Liver (tissue), 8 donors: ENCODE measurements at regions not wholly inside any gene's neighbourhood (a gene's known extent, or its start where the extent isn't known, plus 50 kb on each side); places are given as distances from the start of the nearest gene placed in this dataset.
A peak's percentile ranks its signal among the peaks of the same experiment; 100 is the strongest.

Experiments
- DNase-seq: peaks from one replicate; pipeline ENCODE4 v3.0.0-alpha.2; 2017; ENCODE audit warnings: low spot score
- H3K27ac ChIP-seq, 2 donors: one replicate each; pipeline ENCODE4 v1.7.0; 2013; ENCODE audit warnings: inconsistent platforms in 2 of 2, low read length in 2 of 2, control low read depth in 1 of 2, low read depth in 1 of 2, mild to moderate bottlenecking in 1 of 2
- H3K27me3 ChIP-seq, 4 donors: one replicate each; pipeline versions ENCODE4 v1.6.1 to v1.7.0; 2013; ENCODE audit warnings: low read length in 3 of 4, inconsistent platforms in 1 of 4, mild to moderate bottlenecking in 1 of 4, moderate library complexity in 1 of 4; ENCODE audit not compliant: control insufficient read depth in 4 of 4, insufficient read depth in 4 of 4
- H3K36me3 ChIP-seq, 4 donors: one replicate each; pipeline versions ENCODE4 v1.6.1 to v1.7.0; 2013; ENCODE audit warnings: low read length in 3 of 4, mild to moderate bottlenecking in 3 of 4, low read depth in 1 of 4, moderate library complexity in 1 of 4; ENCODE audit not compliant: control insufficient read depth in 4 of 4, insufficient read depth in 3 of 4
- H3K4me1 ChIP-seq, 4 donors: one replicate each; pipeline versions ENCODE4 v1.6.1 to v1.7.0; 2013; ENCODE audit warnings: low read length in 3 of 4, mild to moderate bottlenecking in 3 of 4, moderate library complexity in 1 of 4; ENCODE audit not compliant: control insufficient read depth in 4 of 4, insufficient read depth in 4 of 4
- H3K4me3 ChIP-seq, 3 donors: one replicate each; pipeline versions ENCODE4 v1.6.1 to v1.7.0; 2013; ENCODE audit warnings: low read length in 3 of 3, control low read depth in 1 of 3, low read depth in 1 of 3, mild to moderate bottlenecking in 1 of 3
- H3K9ac ChIP-seq, 2 donors: one replicate each; pipeline ENCODE4 v1.7.0; 2013; ENCODE audit warnings: low read length in 2 of 2, mild to moderate bottlenecking in 2 of 2, moderate library complexity in 2 of 2, control low read depth in 1 of 2, low read depth in 1 of 2
- H3K9me3 ChIP-seq, 4 donors: one replicate each; pipeline versions ENCODE4 v1.6.1 to v1.7.0; 2013; ENCODE audit warnings: low read length in 3 of 4; ENCODE audit not compliant: control insufficient read depth in 4 of 4
- ATF3 ChIP-seq: IDR thresholded peaks from 2 replicates; pipeline ENCODE4 v1.6.1; 2016; ENCODE audit warnings: antibody characterized with exemption
- EGR1 ChIP-seq, 2 donors: IDR thresholded peaks; 2 replicates each; pipeline ENCODE4 v1.6.1; 2016 to 2018; ENCODE audit warnings: antibody characterized with exemption in 2 of 2, low read depth in 2 of 2
- FOXA1 ChIP-seq: IDR thresholded peaks from 2 replicates; pipeline ENCODE4 v1.6.1; 2016; ENCODE audit warnings: antibody characterized with exemption
- FOXA2 ChIP-seq: IDR thresholded peaks from 2 replicates; pipeline ENCODE4 v1.6.1; 2016; ENCODE audit warnings: antibody characterized with exemption
- GABPA ChIP-seq, 2 donors: IDR thresholded peaks in 1 of 2; conservative IDR thresholded peaks in 1 of 2; 2 replicates each; pipeline ENCODE4 v1.6.1; 2016; ENCODE audit warnings: antibody characterized with exemption in 2 of 2, mild to moderate bottlenecking in 1 of 2, moderate library complexity in 1 of 2
- HNF4A ChIP-seq, 2 donors: conservative IDR thresholded peaks; 2 replicates each; pipeline ENCODE4 v1.6.1; 2016; ENCODE audit warnings: antibody characterized with exemption in 2 of 2, mild to moderate bottlenecking in 2 of 2
- HNF4G ChIP-seq: IDR thresholded peaks from 2 replicates; pipeline ENCODE4 v1.6.1; 2016; ENCODE audit warnings: antibody characterized with exemption
- JUND ChIP-seq, 2 donors: IDR thresholded peaks; 2 replicates each; pipeline ENCODE4 v1.6.1; 2016; ENCODE audit warnings: antibody characterized with exemption in 2 of 2
- NR2F2 ChIP-seq: IDR thresholded peaks from 2 replicates; pipeline ENCODE4 v1.6.1; 2016; ENCODE audit warnings: antibody characterized with exemption
- RAD21 ChIP-seq, 2 donors: IDR thresholded peaks; 2 replicates each; pipeline ENCODE4 v1.6.1; 2016; ENCODE audit warnings: antibody characterized with exemption in 2 of 2, mild to moderate bottlenecking in 2 of 2
- RXRA ChIP-seq, 2 donors: IDR thresholded peaks; 2 replicates each; pipeline ENCODE4 v1.6.1; 2017 to 2018; ENCODE audit warnings: antibody characterized with exemption in 2 of 2, mild to moderate bottlenecking in 1 of 2
- SP1 ChIP-seq: IDR thresholded peaks from 2 replicates; pipeline ENCODE4 v1.6.1; 2018; ENCODE audit warnings: antibody characterized with exemption, mild to moderate bottlenecking
- TAF1 ChIP-seq: conservative IDR thresholded peaks from 2 replicates; pipeline ENCODE4 v1.6.1; 2016; ENCODE audit warnings: antibody characterized with exemption, mild to moderate bottlenecking
- YY1 ChIP-seq: IDR thresholded peaks from 2 replicates; pipeline ENCODE4 v1.6.1; 2016; ENCODE audit warnings: antibody characterized with exemption, mild to moderate bottlenecking
- WGBS: extraction: QIAGEN DNeasy Blood & Tissue Kit; methylation state at CpG from one replicate; pipeline ENCODE4 v1.1.7; 2013; 5-methylcytosine and 5-hydroxymethylcytosine counted together
- TF ChIP-seq, protein P1 (sequence below): IDR thresholded peaks from 2 replicates; pipeline ENCODE4 v1.6.1; 2016; ENCODE audit warnings: antibody characterized with exemption, mild to moderate bottlenecking
- TF ChIP-seq, protein P2 (sequence below): IDR thresholded peaks from 2 replicates; pipeline ENCODE4 v1.6.1; 2016; ENCODE audit warnings: antibody characterized with exemption
- TF ChIP-seq, protein P3 (sequence below): IDR thresholded peaks from 2 replicates; pipeline ENCODE4 v1.6.1; 2016; ENCODE audit warnings: antibody characterized with exemption
- TF ChIP-seq, protein P4 (sequence below): fragments of 150-350 bp; IDR thresholded peaks from 2 replicates; pipeline ENCODE4 v1.5.1; 2017; ENCODE audit warnings: improper control_type of control experiment, low read depth, low read length; ENCODE audit not compliant: missing input control
- donor health status: healthy.
- donor health status: healthy.
- donor health status: healthy.
- donor health status: healthy.
- donor health status: healthy.

GRCh38 chr15:59739557-59740186, 50.6 kb upstream of the BNIP2 start:
- Histone ChIP-seq H3K27ac (peak overlapping the region; percentile 90 to 92), H3K4me3 (no peak overlapping the region), H3K4me1 (peaks cover 0 to 37% (median 29%) of the 10 kb centered on the region in 4 donors), H3K36me3 (no peaks in the 10 kb centered on the region), H3K9ac (peak overlapping the region in 1 of 2 donors; percentile 88), H3K27me3 (no peaks in the 10 kb centered on the region), H3K9me3 (no peaks in the 10 kb centered on the region)
- TF ChIP-seq FOXA2 (peak; percentile 88), EGR1 (IDR thresholded peaks at IDR 0.05; ENCODE audit: low read depth in 2 of 2) (peak in 1 of 2 donors; percentile 87), HNF4A (conservative IDR thresholded peaks at IDR 0.05) (peak; percentile 100), HNF4G (peak; percentile 100), RXRA (IDR thresholded peaks at IDR 0.05) (peak; percentile 99), RAD21 (IDR thresholded peaks at IDR 0.05) (peak; percentile 74 to 76), SP1 (peak; percentile 100), JUND (IDR thresholded peaks at IDR 0.05) (peak; percentile 91 to 94), FOXA1 (peak; percentile 83), TAF1 (no peak), GABPA (IDR thresholded peaks at IDR 0.05 in 1 of 2, conservative IDR thresholded peaks at IDR 0.05 in 1 of 2) (peak; percentile 51 to 81), ATF3 (peak; percentile 83), YY1 (peak; percentile 86), NR2F2 (no peak)
- TF ChIP-seq, protein P1, sequence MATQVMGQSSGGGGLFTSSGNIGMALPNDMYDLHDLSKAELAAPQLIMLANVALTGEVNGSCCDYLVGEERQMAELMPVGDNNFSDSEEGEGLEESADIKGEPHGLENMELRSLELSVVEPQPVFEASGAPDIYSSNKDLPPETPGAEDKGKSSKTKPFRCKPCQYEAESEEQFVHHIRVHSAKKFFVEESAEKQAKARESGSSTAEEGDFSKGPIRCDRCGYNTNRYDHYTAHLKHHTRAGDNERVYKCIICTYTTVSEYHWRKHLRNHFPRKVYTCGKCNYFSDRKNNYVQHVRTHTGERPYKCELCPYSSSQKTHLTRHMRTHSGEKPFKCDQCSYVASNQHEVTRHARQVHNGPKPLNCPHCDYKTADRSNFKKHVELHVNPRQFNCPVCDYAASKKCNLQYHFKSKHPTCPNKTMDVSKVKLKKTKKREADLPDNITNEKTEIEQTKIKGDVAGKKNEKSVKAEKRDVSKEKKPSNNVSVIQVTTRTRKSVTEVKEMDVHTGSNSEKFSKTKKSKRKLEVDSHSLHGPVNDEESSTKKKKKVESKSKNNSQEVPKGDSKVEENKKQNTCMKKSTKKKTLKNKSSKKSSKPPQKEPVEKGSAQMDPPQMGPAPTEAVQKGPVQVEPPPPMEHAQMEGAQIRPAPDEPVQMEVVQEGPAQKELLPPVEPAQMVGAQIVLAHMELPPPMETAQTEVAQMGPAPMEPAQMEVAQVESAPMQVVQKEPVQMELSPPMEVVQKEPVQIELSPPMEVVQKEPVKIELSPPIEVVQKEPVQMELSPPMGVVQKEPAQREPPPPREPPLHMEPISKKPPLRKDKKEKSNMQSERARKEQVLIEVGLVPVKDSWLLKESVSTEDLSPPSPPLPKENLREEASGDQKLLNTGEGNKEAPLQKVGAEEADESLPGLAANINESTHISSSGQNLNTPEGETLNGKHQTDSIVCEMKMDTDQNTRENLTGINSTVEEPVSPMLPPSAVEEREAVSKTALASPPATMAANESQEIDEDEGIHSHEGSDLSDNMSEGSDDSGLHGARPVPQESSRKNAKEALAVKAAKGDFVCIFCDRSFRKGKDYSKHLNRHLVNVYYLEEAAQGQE, result peak; percentile 86
- TF ChIP-seq, protein P2, sequence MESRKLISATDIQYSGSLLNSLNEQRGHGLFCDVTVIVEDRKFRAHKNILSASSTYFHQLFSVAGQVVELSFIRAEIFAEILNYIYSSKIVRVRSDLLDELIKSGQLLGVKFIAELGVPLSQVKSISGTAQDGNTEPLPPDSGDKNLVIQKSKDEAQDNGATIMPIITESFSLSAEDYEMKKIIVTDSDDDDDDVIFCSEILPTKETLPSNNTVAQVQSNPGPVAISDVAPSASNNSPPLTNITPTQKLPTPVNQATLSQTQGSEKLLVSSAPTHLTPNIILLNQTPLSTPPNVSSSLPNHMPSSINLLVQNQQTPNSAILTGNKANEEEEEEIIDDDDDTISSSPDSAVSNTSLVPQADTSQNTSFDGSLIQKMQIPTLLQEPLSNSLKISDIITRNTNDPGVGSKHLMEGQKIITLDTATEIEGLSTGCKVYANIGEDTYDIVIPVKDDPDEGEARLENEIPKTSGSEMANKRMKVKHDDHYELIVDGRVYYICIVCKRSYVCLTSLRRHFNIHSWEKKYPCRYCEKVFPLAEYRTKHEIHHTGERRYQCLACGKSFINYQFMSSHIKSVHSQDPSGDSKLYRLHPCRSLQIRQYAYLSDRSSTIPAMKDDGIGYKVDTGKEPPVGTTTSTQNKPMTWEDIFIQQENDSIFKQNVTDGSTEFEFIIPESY, result peak; percentile 96
- TF ChIP-seq, protein P3, sequence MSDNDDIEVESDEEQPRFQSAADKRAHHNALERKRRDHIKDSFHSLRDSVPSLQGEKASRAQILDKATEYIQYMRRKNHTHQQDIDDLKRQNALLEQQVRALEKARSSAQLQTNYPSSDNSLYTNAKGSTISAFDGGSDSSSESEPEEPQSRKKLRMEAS, result peak; percentile 96
- TF ChIP-seq, protein P4, sequence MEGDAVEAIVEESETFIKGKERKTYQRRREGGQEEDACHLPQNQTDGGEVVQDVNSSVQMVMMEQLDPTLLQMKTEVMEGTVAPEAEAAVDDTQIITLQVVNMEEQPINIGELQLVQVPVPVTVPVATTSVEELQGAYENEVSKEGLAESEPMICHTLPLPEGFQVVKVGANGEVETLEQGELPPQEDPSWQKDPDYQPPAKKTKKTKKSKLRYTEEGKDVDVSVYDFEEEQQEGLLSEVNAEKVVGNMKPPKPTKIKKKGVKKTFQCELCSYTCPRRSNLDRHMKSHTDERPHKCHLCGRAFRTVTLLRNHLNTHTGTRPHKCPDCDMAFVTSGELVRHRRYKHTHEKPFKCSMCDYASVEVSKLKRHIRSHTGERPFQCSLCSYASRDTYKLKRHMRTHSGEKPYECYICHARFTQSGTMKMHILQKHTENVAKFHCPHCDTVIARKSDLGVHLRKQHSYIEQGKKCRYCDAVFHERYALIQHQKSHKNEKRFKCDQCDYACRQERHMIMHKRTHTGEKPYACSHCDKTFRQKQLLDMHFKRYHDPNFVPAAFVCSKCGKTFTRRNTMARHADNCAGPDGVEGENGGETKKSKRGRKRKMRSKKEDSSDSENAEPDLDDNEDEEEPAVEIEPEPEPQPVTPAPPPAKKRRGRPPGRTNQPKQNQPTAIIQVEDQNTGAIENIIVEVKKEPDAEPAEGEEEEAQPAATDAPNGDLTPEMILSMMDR, result peak; percentile 38
- DNase-seq, result no peak
- 36% methylated on average over 15 of the region's 15 CpGs for WGBS
